HepG2 (cell line): ENCODE measurements at regions not wholly inside any gene's neighbourhood (a gene's known extent, or its start where the extent isn't known, plus 50 kb on each side); places are given as distances from the start of the nearest gene placed in this dataset.

ENCODE experiments used
- ATAC-seq: fragments of 200-7000 bp; cut with Tn5 transposase; 3 replicates; pipeline ENCODE4 v1.9.1; 2020; ENCODE audit warnings: mild to moderate bottlenecking, moderate library complexity
- BruUV-seq: library from RNA; stranded (reverse); fragments of 400-500 nt; replicated peaks from 2 replicates; lab custom pipeline; 2021; lab: Mats Ljungman, UMichigan
- CTCF ChIA-PET: fragments of 300-600 bp; formaldehyde crosslinking; extraction: SDS; loops from one replicate; lab custom pipeline; 2021; ENCODE audit warnings: low total read pairs, inconsistent platforms, low intra/inter-chr PET ratio; lab: Yijun Ruan, JAX
- POLR2A ChIA-PET: fragments of 350-600 bp; sonication (Branson Sonifier 250); formaldehyde crosslinking; loops from one replicate; lab custom pipeline; 2020; ENCODE audit warnings: antibody characterized with exemption, inconsistent platforms; lab: Yijun Ruan, JAX
- DNase-seq: peaks from one replicate; pipeline ENCODE4 v3.0.0-alpha.2; 2015; ENCODE audit warnings: low spot score
- FAIRE-seq: peaks from 3 replicates; lab custom pipeline; 2011; peaks lifted over from hg19 to GRCh38; lab: Jason Lieb, UNC
- H2AFZ ChIP-seq: one replicate; pipeline ENCODE4 v1.6.1; 2011; ENCODE audit warnings: low read length, inconsistent platforms
- H3K27ac ChIP-seq: fragments of 300-600 bp; 3 replicates; pipeline ENCODE4 v1.8.0; 2011; ENCODE audit warnings: mixed run types, mild to moderate bottlenecking, mixed read lengths, low read length, inconsistent platforms; ENCODE audit not compliant: insufficient read depth; ENCODE audit errors: extremely low read length
- H3K27me3 ChIP-seq, 2 experiments: fragments of 200-600 bp in 1 of 2; 2 replicates in 1 of 2; 3 replicates in 1 of 2; pipeline versions ENCODE4 v1.6.0 to v1.8.0; 2011; ENCODE audit warnings: low read length in 2 of 2, mild to moderate bottlenecking in 2 of 2, moderate library complexity in 2 of 2, inconsistent platforms in 1 of 2; ENCODE audit not compliant: insufficient read depth in 2 of 2, control insufficient read depth in 1 of 2
- H3K36me3 ChIP-seq, 2 experiments: fragments of 200-600 bp in 1 of 2; replicated peaks in 1 of 2; 2 replicates in 1 of 2; 3 replicates in 1 of 2; pipeline versions ENCODE4 v1.5.1 to v1.8.0; 2011; ENCODE audit warnings: low read length in 2 of 2, inconsistent platforms in 1 of 2; ENCODE audit not compliant: insufficient read depth in 2 of 2, control insufficient read depth in 1 of 2
- H3K4me1 ChIP-seq: 2 replicates; pipeline ENCODE4 v1.5.1; 2012; ENCODE audit warnings: low read length, inconsistent platforms; ENCODE audit not compliant: insufficient read depth
- H3K4me2 ChIP-seq: 2 replicates; pipeline ENCODE4 v1.6.0; 2011; ENCODE audit warnings: low read depth, low read length, inconsistent platforms
- H3K4me3 ChIP-seq, 3 experiments: fragments of 200-600 bp in 1 of 3; sonication (generic), shearing (Covaris generic) in 1 of 3; replicated peaks in 1 of 3; 2 replicates each; pipeline ENCODE4 v1.5.1; 2011 to 2016; ENCODE audit warnings: low read length in 3 of 3, inconsistent platforms in 2 of 3, low read depth in 2 of 3, mild to moderate bottlenecking in 2 of 3, control low read depth in 1 of 3, mixed read lengths in 1 of 3; ENCODE audit not compliant: insufficient read depth in 1 of 3
- H3K79me2 ChIP-seq: one replicate; pipeline ENCODE4 v1.6.1; 2011; ENCODE audit warnings: low read length, inconsistent platforms; ENCODE audit not compliant: insufficient read depth
- H3K9ac ChIP-seq: 2 replicates; pipeline ENCODE4 v1.6.0; 2011; ENCODE audit warnings: mild to moderate bottlenecking, low read depth, low read length, inconsistent platforms; ENCODE audit not compliant: insufficient read depth
- H3K9me3 ChIP-seq: 2 replicates; pipeline ENCODE4 v1.5.1; 2012; ENCODE audit warnings: mild to moderate bottlenecking, low read length
- H4K20me1 ChIP-seq: 2 replicates; pipeline ENCODE4 v1.6.0; 2011; ENCODE audit warnings: inconsistent platforms, mild to moderate bottlenecking, low read length, moderate library complexity; ENCODE audit not compliant: insufficient read depth
- ATM ChIP-seq: fragments of 450-650 bp; IDR thresholded peaks from 2 replicates; pipeline ENCODE4 v1.7.1; 2017; ENCODE audit warnings: mild to moderate bottlenecking, borderline replicate concordance
- CEBPB ChIP-seq: IDR thresholded peaks from 2 replicates; pipeline ENCODE4 v1.6.1; 2011; ENCODE audit warnings: low read depth, low read length, improper control_type of control experiment, borderline replicate concordance
- CSRNP1 ChIP-seq: sonication (generic); formaldehyde crosslinking; IDR thresholded peaks from 2 replicates; pipeline ENCODE4 v1.8.1; 2023; ENCODE audit warnings: mild to moderate bottlenecking, missing genetic modification reagents
- HHEX ChIP-seq: IDR thresholded peaks from 2 replicates; pipeline ENCODE4 v1.6.1; 2016; ENCODE audit warnings: control low read depth
- HOMEZ ChIP-seq: IDR thresholded peaks from 2 replicates; pipeline ENCODE4 v1.6.1; 2016; ENCODE audit warnings: low read depth
- RBFOX2 ChIP-seq: fragments of 200-400 bp; formaldehyde crosslinking; IDR thresholded peaks from 2 replicates; pipeline ENCODE4 v1.6.1; 2017; ENCODE audit warnings: low read depth, mild to moderate bottlenecking, low read length
- SIN3B ChIP-seq: fragments of 150-350 bp; IDR thresholded peaks from 2 replicates; pipeline ENCODE4 v1.6.1; 2014; ENCODE audit warnings: low read length
- WGBS: methylation state at CpG from one replicate; pipeline ENCODE4 v1.1.6; 2017; ENCODE audit warnings: low lambda C conversion rate; 5-methylcytosine and 5-hydroxymethylcytosine counted together
- in situ Hi-C: cut with HindIII; loops from 2 replicates; pipeline ENCODE4 v1.10.0; 2017; ENCODE audit warnings: low pct_unique_long_range_greater_than_20kb; ENCODE audit not compliant: extremely low pct_ligation_motif_present
- intact Hi-C: fragments of 100-400 bp; cut with micrococcal nuclease; formaldehyde crosslinking; loops from one replicate; pipeline ENCODE4 v1.10.0; 2022; ENCODE audit not compliant: unreplicated experiment
- TF ChIP-seq, protein P1 (sequence below): sonication (generic); formaldehyde crosslinking; IDR thresholded peaks from 2 replicates; pipeline ENCODE4 v1.9.0; 2021; ENCODE audit warnings: missing genetic modification reagents, borderline replicate concordance
- TF ChIP-seq, protein P2 (sequence below): sonication (generic); formaldehyde crosslinking; IDR thresholded peaks from 2 replicates; pipeline ENCODE4 v1.4.0; 2020; ENCODE audit warnings: mild to moderate bottlenecking, missing genetic modification reagents

DNA sequence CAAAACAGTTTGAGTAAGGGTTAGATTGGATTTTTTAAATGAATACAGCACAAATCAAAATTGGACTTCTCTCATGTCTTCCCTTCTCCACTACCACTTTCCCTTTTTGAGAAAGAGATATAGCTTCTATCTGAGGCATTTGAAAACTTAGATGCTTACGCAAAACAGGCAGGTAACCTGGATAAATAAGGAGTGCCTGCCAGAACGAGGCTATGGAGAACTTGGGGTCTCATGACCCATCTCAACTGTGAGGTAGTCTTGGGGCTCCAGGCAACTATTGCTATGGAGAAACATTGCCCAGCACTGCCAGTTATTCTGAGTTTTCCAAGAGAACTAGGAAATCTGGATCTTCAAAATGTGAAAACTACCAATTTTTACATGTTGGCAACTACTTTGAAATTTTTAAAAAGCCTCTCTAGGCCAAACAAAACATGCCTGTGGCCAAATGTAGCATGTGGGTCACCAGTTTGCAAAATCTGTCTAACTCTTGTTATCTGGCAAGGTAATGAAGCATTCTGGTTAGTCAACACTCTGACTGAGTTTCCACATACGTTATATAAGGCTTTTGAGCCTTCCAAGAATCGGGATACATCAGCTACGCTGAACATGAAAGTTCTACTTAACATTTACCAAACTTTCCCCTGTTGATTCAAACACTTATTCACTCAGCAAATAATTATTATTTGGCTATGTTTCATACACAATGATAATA lies 752.7 kb downstream of the KCNA4 start:
- intact Hi-C loops = no loop called here
- Histone ChIP-seq H3K27ac (no peak overlapping the region), H4K20me1 (no peaks in the 10 kb centered on the region), H3K36me3 (no peaks in the 10 kb centered on the region), H3K4me2 (no peak overlapping the region), H3K9ac (no peak overlapping the region), H2AFZ (no peak overlapping the region), H3K9me3 (no peaks in the 10 kb centered on the region), H3K79me2 (no peaks in the 10 kb centered on the region), H3K27me3 (no peaks in the 10 kb centered on the region), H3K4me3 (no peak overlapping the region), H3K4me1 (peaks cover 4% of the 10 kb centered on the region; the same call in 1 of the 2 replicates)
- POLR2A ChIA-PET = interaction anchor here (0.6 kb wide), 1 partner anchor 8 kb away, joined by 3 read pairs; no protein-coding TSS in a partner anchor
- ATAC-seq (no peak), FAIRE-seq (no peak), DNase-seq (no peak)
- TF ChIP-seq CSRNP1 (CRISPR knock-in tag) (no peak), CEBPB (peak; percentile 6; the same call in 1 of the 2 replicates)
- no TSS peak for BruUV-seq
- WGBS = 23% methylated on average over 5 of the region's 5 CpGs
- in situ Hi-C loops = no loop called here
- CTCF ChIA-PET = no interaction called here

GRCh38 chr11:29261831-29262230 lies 755.0 kb downstream of the KCNA4 start:
- in situ Hi-C loops = no loop called here
- H3K36me3 ChIP-seq = no peaks in the 10 kb centered on the region
- H3K9ac ChIP-seq = no peak overlapping the region
- H3K27me3 ChIP-seq = no peaks in the 10 kb centered on the region
- no TSS peak for BruUV-seq
- FAIRE-seq (no peak), ATAC-seq (no peak; the same call in 2 of the 3 replicates), DNase-seq (no peak)
- no peaks in the 10 kb centered on the region for H3K9me3 ChIP-seq
- intact Hi-C loops = loop anchor here (1.0 kb wide), 1 partner anchor 67 kb away; no protein-coding TSS in a partner anchor
- H2AFZ ChIP-seq = no peak overlapping the region
- H3K79me2 ChIP-seq = no peaks in the 10 kb centered on the region
- ChIA-PET POLR2A (no interaction called here), CTCF (no interaction called here)
- no peak overlapping the region for H3K27ac ChIP-seq
- no peaks in the 10 kb centered on the region for H4K20me1 ChIP-seq
- no peaks in the 10 kb centered on the region for H3K4me1 ChIP-seq
- H3K4me3 ChIP-seq = no peak overlapping the region
- H3K4me2 ChIP-seq = no peak overlapping the region
- no peak for TF ChIP-seq HOMEZ
- TF ChIP-seq RBFOX2 = no peak
- no peak for TF ChIP-seq ATM
- TF ChIP-seq HHEX = no peak
- TF ChIP-seq, protein P1, sequence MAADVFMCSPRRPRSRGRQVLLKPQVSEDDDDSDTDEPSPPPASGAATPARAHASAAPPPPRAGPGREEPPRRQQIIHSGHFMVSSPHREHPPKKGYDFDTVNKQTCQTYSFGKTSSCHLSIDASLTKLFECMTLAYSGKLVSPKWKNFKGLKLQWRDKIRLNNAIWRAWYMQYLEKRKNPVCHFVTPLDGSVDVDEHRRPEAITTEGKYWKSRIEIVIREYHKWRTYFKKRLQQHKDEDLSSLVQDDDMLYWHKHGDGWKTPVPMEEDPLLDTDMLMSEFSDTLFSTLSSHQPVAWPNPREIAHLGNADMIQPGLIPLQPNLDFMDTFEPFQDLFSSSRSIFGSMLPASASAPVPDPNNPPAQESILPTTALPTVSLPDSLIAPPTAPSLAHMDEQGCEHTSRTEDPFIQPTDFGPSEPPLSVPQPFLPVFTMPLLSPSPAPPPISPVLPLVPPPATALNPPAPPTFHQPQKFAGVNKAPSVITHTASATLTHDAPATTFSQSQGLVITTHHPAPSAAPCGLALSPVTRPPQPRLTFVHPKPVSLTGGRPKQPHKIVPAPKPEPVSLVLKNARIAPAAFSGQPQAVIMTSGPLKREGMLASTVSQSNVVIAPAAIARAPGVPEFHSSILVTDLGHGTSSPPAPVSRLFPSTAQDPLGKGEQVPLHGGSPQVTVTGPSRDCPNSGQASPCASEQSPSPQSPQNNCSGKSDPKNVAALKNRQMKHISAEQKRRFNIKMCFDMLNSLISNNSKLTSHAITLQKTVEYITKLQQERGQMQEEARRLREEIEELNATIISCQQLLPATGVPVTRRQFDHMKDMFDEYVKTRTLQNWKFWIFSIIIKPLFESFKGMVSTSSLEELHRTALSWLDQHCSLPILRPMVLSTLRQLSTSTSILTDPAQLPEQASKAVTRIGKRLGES (CRISPR knock-in tag) = no peak
- TF ChIP-seq, protein P2, sequence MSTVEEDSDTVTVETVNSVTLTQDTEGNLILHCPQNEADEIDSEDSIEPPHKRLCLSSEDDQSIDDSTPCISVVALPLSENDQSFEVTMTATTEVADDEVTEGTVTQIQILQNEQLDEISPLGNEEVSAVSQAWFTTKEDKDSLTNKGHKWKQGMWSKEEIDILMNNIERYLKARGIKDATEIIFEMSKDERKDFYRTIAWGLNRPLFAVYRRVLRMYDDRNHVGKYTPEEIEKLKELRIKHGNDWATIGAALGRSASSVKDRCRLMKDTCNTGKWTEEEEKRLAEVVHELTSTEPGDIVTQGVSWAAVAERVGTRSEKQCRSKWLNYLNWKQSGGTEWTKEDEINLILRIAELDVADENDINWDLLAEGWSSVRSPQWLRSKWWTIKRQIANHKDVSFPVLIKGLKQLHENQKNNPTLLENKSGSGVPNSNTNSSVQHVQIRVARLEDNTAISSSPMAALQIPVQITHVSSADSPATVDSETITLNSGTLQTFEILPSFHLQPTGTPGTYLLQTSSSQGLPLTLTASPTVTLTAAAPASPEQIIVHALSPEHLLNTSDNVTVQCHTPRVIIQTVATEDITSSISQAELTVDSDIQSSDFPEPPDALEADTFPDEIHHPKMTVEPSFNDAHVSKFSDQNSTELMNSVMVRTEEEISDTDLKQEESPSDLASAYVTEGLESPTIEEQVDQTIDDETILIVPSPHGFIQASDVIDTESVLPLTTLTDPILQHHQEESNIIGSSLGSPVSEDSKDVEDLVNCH (CRISPR knock-in tag) = no peak
- no peak for TF ChIP-seq SIN3B
